Brain pericyte (primary cell): ENCODE measurements at regions not wholly inside any gene's neighbourhood (a gene's known extent, or its start where the extent isn't known, plus 50 kb on each side); places are given as distances from the start of the nearest gene placed in this dataset.

Experiments
- DNase-seq: peaks from one replicate; pipeline ENCODE4 v3.0.0-alpha.2; 2012; ENCODE audit warnings: low read depth, low spot score

GRCh38 chr13:73590795-73591194, 532.0 kb downstream of the KLF5 start:
- no peak for DNase-seq

GRCh38 chr13:73585236-73585635, 526.4 kb downstream of the KLF5 start:
- DNase-seq, result no peak

DNA sequence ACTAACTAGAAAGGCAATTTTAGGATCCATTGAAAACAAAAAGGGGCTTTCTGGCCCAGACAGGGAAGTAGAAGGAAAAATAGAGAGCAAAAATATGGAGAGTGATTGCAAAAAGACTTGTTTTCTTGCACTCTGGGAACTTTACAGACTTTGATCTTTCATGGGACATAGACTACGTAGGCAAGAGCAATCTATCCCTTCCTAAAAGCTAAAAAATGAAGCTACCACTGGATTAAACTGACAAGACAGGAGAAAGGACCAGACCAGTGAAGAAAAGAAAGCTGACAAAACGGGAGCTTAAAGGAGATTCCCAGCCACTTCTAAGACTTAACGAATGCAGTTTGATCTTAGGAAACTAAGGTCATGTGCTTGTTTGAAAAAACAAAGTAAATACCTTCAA, 524.5 kb downstream of the KLF5 start:
- no peak for DNase-seq

GRCh38 chr13:73580513-73581267, 521.9 kb downstream of the KLF5 start:
- DNase-seq, result no peak

DNA sequence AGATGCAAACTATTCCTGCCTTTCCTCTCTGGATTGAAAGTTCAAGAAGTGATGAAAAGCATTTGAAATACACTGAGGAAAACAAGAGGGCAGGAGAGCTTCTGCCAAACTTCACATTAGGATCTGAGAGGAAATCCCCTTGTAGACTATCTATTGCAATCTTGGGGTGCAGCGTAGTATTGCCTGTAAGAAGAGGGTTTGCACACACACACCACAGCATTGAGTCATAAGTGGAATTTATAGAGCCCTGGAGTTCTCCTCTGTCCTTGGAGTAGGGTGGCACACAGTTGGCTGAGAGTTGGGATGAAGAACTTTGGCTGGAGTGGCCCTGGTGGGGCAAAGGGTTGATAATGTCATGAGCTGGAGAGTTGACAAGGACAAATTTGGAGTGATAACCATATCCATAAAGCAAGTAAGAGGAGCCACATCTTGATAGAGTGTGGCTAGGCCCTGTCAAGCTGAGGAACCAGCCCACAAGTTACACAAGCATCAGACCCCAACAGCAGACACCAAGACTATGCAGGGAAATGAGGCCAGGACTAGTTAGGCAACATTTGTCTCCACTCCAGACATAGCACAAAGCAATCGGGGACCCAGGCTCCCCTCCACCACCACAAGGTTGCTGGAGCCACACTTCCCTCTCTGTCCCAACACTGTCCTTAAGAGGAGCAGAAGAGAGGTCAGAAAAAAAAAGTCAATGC, 520.9 kb downstream of the KLF5 start:
- DNase-seq, result no peak

GRCh38 chr13:73578251-73578875, 519.6 kb downstream of the KLF5 start:
- no peak for DNase-seq

GRCh38 chr13:73576291-73576690, 517.5 kb downstream of the KLF5 start:
- no peak for DNase-seq

GRCh38 chr13:73572824-73573223, 514.0 kb downstream of the KLF5 start:
- no peak for DNase-seq

- DNase-seq, result no peak
Measured at GRCh38 chr13:73571376-73571775, 512.6 kb downstream of the KLF5 start.

DNA sequence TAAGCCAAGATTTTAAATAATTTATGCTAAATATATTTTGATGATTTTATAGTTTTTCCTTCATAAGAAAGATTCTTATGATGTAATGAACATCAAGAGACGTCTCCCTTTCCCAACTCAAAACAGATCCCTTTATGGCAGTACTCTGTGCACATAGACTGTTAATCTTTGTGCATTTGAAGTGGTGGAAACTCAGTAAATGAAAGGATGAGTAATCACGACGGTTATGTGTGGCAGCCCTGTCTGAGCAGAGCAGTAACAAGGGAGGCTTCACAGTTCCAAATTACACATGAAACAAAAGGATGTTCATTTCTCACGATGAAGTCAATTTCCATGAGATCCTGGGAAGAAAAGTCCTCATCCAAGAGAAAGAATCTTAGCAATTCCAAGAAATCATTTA, 498.1 kb downstream of the KLF5 start:
- DNase-seq, result no peak

DNA sequence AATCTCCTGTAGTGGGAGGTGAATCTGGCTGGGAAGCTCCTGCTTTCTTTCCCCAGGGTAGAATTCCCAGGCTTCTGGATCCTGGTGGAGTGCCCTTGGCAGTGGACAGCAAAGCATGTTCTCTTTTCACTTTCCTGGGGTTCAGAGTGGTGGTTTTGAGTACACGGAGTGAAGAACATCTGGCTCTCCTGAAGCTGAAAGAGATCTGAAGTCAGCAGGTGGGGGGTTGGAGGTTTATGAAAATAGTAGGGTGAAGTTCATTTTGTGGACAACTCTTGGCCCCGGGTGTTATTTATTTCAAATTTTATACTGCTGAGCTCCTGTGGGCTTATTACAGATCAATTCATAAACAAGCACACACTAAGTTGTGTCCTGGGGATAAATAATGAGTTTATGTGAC, 497.3 kb downstream of the KLF5 start:
- DNase-seq, result no peak

GRCh38 chr13:73551736-73552135, 492.9 kb downstream of the KLF5 start:
- no peak for DNase-seq

DNA sequence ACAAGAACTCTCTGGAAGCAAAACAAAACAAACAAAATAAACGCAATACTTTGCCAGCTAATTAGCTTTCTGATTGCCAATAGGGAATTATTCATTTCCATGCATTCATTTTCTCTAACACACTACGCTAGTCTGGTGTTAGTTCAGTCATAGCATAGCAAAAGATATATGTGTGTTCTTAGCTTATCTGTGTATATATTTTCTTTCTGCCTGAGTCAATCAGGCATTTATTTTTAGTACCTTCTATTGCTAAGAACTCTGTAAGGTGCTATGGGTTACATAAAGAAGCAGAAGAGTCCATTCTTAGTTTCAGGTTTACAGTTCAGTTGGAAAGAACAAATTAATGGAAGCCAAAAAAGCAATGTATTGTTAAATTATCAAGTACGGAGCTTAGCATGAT, 490.9 kb downstream of the KLF5 start:
- DNase-seq, result no peak

DNA sequence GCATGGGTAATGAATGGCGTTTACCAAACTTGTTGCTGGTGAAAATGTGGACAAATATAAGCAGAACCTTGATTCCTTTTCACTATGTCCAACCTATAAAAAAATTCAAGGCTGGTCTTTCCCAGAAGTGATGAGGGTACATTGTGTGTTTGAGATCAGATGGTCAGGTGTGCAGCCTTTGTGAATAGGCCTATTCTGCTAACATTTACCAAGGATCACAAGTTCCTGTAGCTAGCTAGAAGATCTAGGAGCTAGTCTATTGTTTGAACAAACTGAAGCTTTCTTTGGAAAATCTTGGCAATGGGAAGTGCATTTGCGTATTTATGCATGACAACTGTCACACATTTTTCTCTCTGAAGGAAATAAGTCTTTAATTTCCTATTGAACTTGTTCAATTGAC, 489.6 kb downstream of the KLF5 start:
- DNase-seq, result no peak

DNA sequence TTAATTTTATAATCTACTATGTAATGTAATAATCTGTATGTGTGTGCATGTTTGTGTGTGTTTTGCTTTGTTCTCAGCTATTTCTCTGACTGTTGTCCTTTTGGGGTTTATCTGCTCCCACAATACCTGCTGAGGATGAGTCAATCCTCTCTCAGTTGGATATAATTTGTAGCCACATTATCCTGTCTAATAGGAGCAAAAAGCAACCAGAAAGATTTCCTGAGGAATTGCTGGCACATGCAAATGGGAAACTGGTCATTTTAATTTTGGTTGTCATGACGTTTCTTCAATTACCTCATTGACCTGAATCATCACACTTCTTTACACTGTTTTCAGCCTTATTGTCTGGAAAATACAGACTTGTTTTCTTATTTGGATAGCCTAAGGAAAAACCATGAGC, 488.4 kb downstream of the KLF5 start:
- no peak for DNase-seq

DNA sequence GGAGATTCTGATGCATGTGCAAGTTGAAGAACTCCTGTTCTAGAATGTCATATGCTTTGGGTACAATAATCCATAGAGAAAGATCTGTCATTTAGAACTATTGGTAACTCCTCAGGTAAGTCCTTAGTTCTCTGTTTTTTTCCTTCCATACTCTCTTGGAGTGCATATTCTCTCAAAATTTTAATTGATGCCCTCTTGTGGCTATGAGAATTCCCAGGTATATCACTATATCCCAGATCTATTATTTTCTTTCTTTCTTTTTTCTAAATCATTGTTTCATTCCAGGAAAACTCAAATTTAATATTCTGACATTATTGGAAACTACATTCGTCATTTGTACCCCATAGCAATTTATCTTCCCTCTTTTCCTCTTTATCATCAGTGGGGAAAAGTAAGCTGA, 485.4 kb downstream of the KLF5 start:
- no peak for DNase-seq

GRCh38 chr13:73542446-73542845, 483.6 kb downstream of the KLF5 start:
- no peak for DNase-seq

DNA sequence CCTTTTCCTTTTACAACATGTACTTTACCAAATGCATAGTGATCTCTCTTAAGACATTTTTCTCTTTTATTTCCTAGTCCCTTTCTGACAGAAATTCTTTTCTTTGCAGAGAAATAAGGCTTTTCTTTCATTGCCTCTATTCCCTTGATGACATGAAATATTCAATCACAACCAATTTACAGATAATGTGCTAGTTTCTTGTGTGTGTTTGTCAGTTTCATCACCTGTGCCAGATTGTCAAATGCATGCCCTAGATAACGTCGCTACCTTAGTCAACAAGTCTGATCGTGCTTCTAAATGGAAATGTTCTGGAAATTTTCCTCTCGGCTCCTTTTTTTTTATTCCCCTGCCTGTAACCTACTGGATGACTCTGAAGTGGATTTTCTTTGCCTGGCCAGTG, 478.1 kb downstream of the KLF5 start:
- no peak for DNase-seq

GRCh38 chr13:73535341-73535740, 476.5 kb downstream of the KLF5 start:
- no peak for DNase-seq

- DNase-seq, result no peak
Measured at GRCh38 chr13:73532987-73533510, 474.2 kb downstream of the KLF5 start.

DNA sequence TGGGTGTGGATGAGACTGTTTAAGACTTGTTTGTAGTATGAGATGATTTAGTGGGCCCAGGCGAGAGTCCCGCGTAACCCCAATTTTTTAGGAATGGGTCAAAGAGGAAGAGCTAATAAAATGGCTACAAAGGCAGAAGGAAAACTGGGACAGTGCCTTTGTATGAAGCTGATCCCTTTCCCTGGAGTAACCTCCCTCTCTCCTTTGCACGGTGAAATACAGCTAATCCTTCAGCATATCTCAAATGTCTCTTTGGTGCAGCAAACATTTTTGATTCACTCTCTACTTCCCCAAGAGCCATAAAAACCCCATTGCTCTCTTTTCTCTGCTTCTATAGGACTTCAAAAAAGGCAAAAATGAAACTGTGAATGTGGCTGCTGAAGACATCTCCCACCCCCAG, 473.8 kb downstream of the KLF5 start:
- no peak for DNase-seq

GRCh38 chr13:73531014-73531413, 472.2 kb downstream of the KLF5 start:
- DNase-seq, result no peak

GRCh38 chr13:73522937-73523336, 464.1 kb downstream of the KLF5 start:
- DNase-seq, result no peak
